ENCODE measurements at regions not wholly inside any gene's neighbourhood (a gene's known extent, or its start where the extent isn't known, plus 50 kb on each side); places are given as distances from the start of the nearest gene placed in this dataset.

- Histone ChIP-seq H3K27ac (ENCODE audit: low read depth, low read length) (no peak overlapping the region), H3K4me1 (ENCODE audit: control insufficient read depth, insufficient read depth, low read length) (peaks cover under 1% of the 10 kb centered on the region), H3K4me3 (ENCODE audit: low read length) (no peak overlapping the region), H3K36me3 (ENCODE audit: control insufficient read depth, insufficient read depth, low read length) (no peaks in the 10 kb centered on the region), H3K27me3 (ENCODE audit: control insufficient read depth, insufficient read depth, low read length) (no peaks in the 10 kb centered on the region), H3K9ac (ENCODE audit: low read length) (no peak overlapping the region)
Measured at GRCh38 chr4:123807866-123808265, 411.3 kb downstream of the SPRY1 start.

GRCh38 chr4:123809864-123810263 is 413.3 kb downstream of the SPRY1 start:
- Histone ChIP-seq H3K36me3 (ENCODE audit: control insufficient read depth, insufficient read depth, low read length) (no peaks in the 10 kb centered on the region), H3K4me3 (ENCODE audit: low read length) (no peak overlapping the region), H3K9ac (ENCODE audit: low read length) (no peak overlapping the region), H3K27ac (ENCODE audit: low read depth, low read length) (no peak overlapping the region), H3K4me1 (ENCODE audit: control insufficient read depth, insufficient read depth, low read length) (no peaks in the 10 kb centered on the region), H3K27me3 (ENCODE audit: control insufficient read depth, insufficient read depth, low read length) (no peaks in the 10 kb centered on the region)

- Histone ChIP-seq H3K36me3 (ENCODE audit: control insufficient read depth, insufficient read depth, low read length) (no peaks in the 10 kb centered on the region), H3K27me3 (ENCODE audit: control insufficient read depth, insufficient read depth, low read length) (no peaks in the 10 kb centered on the region), H3K9ac (ENCODE audit: low read length) (no peak overlapping the region), H3K4me1 (ENCODE audit: control insufficient read depth, insufficient read depth, low read length) (no peaks in the 10 kb centered on the region), H3K27ac (ENCODE audit: low read depth, low read length) (peak overlapping the region; percentile 33), H3K4me3 (ENCODE audit: low read length) (no peak overlapping the region)
Measured at GRCh38 chr4:123812066-123812390, 415.4 kb downstream of the SPRY1 start.

GRCh38 chr4:123813901-123814300 is 417.3 kb downstream of the SPRY1 start:
- H3K4me3 ChIP-seq (ENCODE audit: low read length): no peak overlapping the region
- no peaks in the 10 kb centered on the region for H3K36me3 ChIP-seq (ENCODE audit: control insufficient read depth, insufficient read depth, low read length)
- H3K27ac ChIP-seq (ENCODE audit: low read depth, low read length): no peak overlapping the region
- no peak overlapping the region for H3K9ac ChIP-seq (ENCODE audit: low read length)
- no peaks in the 10 kb centered on the region for H3K27me3 ChIP-seq (ENCODE audit: control insufficient read depth, insufficient read depth, low read length)
- no peaks in the 10 kb centered on the region for H3K4me1 ChIP-seq (ENCODE audit: control insufficient read depth, insufficient read depth, low read length)

GRCh38 chr4:123816462-123816861 is 419.9 kb downstream of the SPRY1 start:
- Histone ChIP-seq H3K4me1 (ENCODE audit: control insufficient read depth, insufficient read depth, low read length) (no peaks in the 10 kb centered on the region), H3K27me3 (ENCODE audit: control insufficient read depth, insufficient read depth, low read length) (no peaks in the 10 kb centered on the region), H3K4me3 (ENCODE audit: low read length) (no peak overlapping the region), H3K36me3 (ENCODE audit: control insufficient read depth, insufficient read depth, low read length) (no peaks in the 10 kb centered on the region), H3K27ac (ENCODE audit: low read depth, low read length) (no peak overlapping the region), H3K9ac (ENCODE audit: low read length) (no peak overlapping the region)

GRCh38 chr4:123817025-123817688 is 420.6 kb downstream of the SPRY1 start:
- Histone ChIP-seq H3K4me3 (ENCODE audit: low read length) (no peak overlapping the region), H3K27me3 (ENCODE audit: control insufficient read depth, insufficient read depth, low read length) (no peaks in the 10 kb centered on the region), H3K36me3 (ENCODE audit: control insufficient read depth, insufficient read depth, low read length) (no peaks in the 10 kb centered on the region), H3K9ac (ENCODE audit: low read length) (no peak overlapping the region), H3K27ac (ENCODE audit: low read depth, low read length) (no peak overlapping the region), H3K4me1 (ENCODE audit: control insufficient read depth, insufficient read depth, low read length) (peaks cover 3% of the 10 kb centered on the region)

- no peak overlapping the region for H3K27ac ChIP-seq (ENCODE audit: low read depth, low read length)
- H3K4me3 ChIP-seq (ENCODE audit: low read length): no peak overlapping the region
- peaks cover 3% of the 10 kb centered on the region for H3K4me1 ChIP-seq (ENCODE audit: control insufficient read depth, insufficient read depth, low read length)
- H3K9ac ChIP-seq (ENCODE audit: low read length): no peak overlapping the region
- no peaks in the 10 kb centered on the region for H3K36me3 ChIP-seq (ENCODE audit: control insufficient read depth, insufficient read depth, low read length)
- H3K27me3 ChIP-seq (ENCODE audit: control insufficient read depth, insufficient read depth, low read length): no peaks in the 10 kb centered on the region
Measured at GRCh38 chr4:123819362-123820035, 422.9 kb downstream of the SPRY1 start.

- no peak overlapping the region for H3K4me3 ChIP-seq (ENCODE audit: low read length)
- H3K9ac ChIP-seq (ENCODE audit: low read length): no peak overlapping the region
Measured at GRCh38 chr4:123821861-123822260, 425.3 kb downstream of the SPRY1 start.

GRCh38 chr4:123822353-123822752 is 425.8 kb downstream of the SPRY1 start:
- Histone ChIP-seq H3K27ac (ENCODE audit: low read depth, low read length) (no peak overlapping the region), H3K4me3 (ENCODE audit: low read length) (no peak overlapping the region), H3K4me1 (ENCODE audit: control insufficient read depth, insufficient read depth, low read length) (peaks cover 7% of the 10 kb centered on the region), H3K36me3 (ENCODE audit: control insufficient read depth, insufficient read depth, low read length) (no peaks in the 10 kb centered on the region), H3K9ac (ENCODE audit: low read length) (no peak overlapping the region), H3K27me3 (ENCODE audit: control insufficient read depth, insufficient read depth, low read length) (no peaks in the 10 kb centered on the region)

More at GRCh38 chr4:123821861-123822260, 425.3 kb downstream of the SPRY1 start:
- Histone ChIP-seq H3K36me3 (ENCODE audit: control insufficient read depth, insufficient read depth, low read length) (no peaks in the 10 kb centered on the region), H3K4me1 (ENCODE audit: control insufficient read depth, insufficient read depth, low read length) (peaks cover 6% of the 10 kb centered on the region), H3K27me3 (ENCODE audit: control insufficient read depth, insufficient read depth, low read length) (no peaks in the 10 kb centered on the region), H3K27ac (ENCODE audit: low read depth, low read length) (no peak overlapping the region)

- Histone ChIP-seq H3K36me3 (ENCODE audit: control insufficient read depth, insufficient read depth, low read length) (no peaks in the 10 kb centered on the region), H3K27me3 (ENCODE audit: control insufficient read depth, insufficient read depth, low read length) (no peaks in the 10 kb centered on the region), H3K4me3 (ENCODE audit: low read length) (no peak overlapping the region), H3K4me1 (ENCODE audit: control insufficient read depth, insufficient read depth, low read length) (peaks cover 7% of the 10 kb centered on the region), H3K27ac (ENCODE audit: low read depth, low read length) (no peak overlapping the region), H3K9ac (ENCODE audit: low read length) (no peak overlapping the region)
Measured at GRCh38 chr4:123823244-123823643, 426.6 kb downstream of the SPRY1 start.

- no peak overlapping the region for H3K9ac ChIP-seq (ENCODE audit: low read length)
- H3K27me3 ChIP-seq (ENCODE audit: control insufficient read depth, insufficient read depth, low read length): no peaks in the 10 kb centered on the region
- H3K4me3 ChIP-seq (ENCODE audit: low read length): no peak overlapping the region
- H3K36me3 ChIP-seq (ENCODE audit: control insufficient read depth, insufficient read depth, low read length): no peaks in the 10 kb centered on the region
- peaks cover 7% of the 10 kb centered on the region for H3K4me1 ChIP-seq (ENCODE audit: control insufficient read depth, insufficient read depth, low read length)
- no peak overlapping the region for H3K27ac ChIP-seq (ENCODE audit: low read depth, low read length)
Measured at GRCh38 chr4:123824524-123824923, 427.9 kb downstream of the SPRY1 start.

- Histone ChIP-seq H3K27me3 (ENCODE audit: control insufficient read depth, insufficient read depth, low read length) (no peaks in the 10 kb centered on the region), H3K4me3 (ENCODE audit: low read length) (no peak overlapping the region), H3K36me3 (ENCODE audit: control insufficient read depth, insufficient read depth, low read length) (no peaks in the 10 kb centered on the region), H3K9ac (ENCODE audit: low read length) (no peak overlapping the region), H3K4me1 (ENCODE audit: control insufficient read depth, insufficient read depth, low read length) (peaks cover 7% of the 10 kb centered on the region), H3K27ac (ENCODE audit: low read depth, low read length) (no peak overlapping the region)
Measured at GRCh38 chr4:123825596-123826291, 429.1 kb downstream of the SPRY1 start.
